Stimulated activated naive CD8-positive, alpha-beta T cell treated with anti-CD3 and anti-CD28 coated beads, Interleukin-15, Interleukin-2, amounts not matched to agents 100 U/mL and 50 U/mL, for 24 hours (primary cell): ENCODE measurements at regions not wholly inside any gene's neighbourhood (a gene's known extent, or its start where the extent isn't known, plus 50 kb on each side); places are given as distances from the start of the nearest gene placed in this dataset.

ENCODE experiments used
- ATAC-seq: fragments of 150-1000 bp; cut with Tn5 transposase; one replicate; pipeline ENCODE4 v1.10.0; 2021
- DNase-seq: peaks from one replicate; pipeline ENCODE4 v3.0.0; 2021

DNA sequence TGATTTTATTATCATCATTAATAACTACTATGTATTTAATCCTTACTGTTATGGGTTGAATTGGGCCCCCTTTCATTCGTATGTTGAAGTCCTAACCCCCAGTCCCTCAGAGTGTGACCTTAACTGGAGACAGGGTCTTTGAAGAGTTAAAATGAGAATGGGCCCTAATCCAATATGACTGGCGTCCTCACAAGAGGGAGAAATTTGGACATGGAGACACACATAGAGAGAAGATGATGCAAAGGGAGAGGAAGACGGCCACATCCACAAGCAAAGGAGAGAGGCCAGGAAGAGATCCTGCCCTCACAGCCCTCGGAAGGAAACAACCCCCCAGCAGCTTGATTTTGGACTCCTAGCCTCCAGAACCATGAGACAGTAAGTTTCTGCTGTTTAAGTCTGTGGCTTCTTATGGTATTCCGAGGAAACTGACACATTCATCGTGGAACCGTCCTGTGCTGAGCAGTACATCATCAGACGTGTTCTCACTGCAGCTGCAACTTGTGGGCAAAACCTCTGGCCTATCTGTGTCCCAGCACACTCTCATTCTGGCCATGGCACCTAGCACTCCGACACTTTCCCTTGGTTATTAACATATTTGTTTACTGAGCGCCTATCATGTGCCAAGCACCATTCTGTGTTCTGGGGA is 127.6 kb downstream of the SLC38A6 start:
- DNase-seq (no peak), ATAC-seq (no peak)

DNA sequence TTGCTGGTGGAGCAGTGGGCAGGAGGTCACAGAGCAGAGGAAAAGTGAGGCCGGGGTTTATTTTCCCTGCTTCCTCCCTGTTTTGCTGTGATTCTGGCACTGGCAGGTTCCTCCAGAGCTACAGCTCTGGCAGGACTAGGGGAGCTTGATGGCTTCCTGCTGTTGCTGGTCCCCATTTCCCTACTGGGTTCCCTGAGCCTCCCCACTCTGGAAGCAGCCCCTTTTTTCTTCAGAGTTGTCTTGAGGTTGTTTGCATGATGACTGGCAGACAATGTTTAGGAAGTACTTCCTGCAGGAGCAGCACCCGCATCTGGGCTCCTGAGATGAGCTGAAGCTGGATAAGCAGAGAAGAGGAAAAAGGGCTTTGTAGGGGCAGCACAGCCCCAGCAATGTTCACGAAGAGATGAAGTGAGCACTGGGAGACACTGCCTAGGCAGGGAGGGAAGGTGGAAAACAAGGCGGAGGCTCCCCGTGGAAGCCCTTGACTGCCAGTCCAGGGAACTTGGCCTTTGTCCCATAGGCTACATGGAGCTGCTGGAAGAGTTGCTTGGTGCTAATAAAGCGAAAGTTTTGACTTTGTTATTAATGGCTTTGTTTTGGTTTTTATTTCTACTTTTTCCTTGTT is 126.9 kb downstream of the SLC38A6 start:
- DNase-seq (no peak), ATAC-seq (no peak)

DNA sequence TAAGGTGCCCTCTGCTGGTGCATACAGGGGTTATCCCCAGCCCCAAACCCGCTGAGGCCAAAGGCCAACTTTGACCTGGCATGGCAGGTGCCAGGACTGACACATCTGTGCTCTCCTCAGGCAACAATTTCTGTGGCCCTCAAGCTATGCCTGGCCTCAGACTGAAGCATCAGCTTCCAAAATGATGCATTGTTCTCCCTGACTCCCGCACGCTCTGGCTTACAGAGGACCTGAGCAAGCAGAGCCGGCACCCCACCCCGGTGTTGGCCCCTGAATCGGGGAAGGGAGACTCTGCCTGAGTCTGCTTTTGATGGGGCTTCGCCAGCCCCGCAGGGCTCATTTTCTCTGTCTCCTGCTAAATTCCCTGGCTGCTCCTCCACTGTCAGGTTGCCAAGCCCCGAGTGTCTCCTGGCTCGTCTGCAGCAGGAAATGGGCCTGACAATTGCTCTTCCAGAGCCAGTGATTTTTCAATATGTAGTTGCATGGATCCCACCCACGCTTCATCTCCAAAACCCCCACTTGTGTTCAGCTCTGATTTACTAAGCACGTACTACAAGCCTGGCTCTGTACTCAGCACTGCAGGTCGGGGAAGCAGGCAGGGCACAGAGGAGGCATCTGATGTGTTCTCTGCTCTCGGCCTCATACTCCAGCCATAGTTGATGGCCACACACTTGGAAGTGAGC is 126.1 kb downstream of the SLC38A6 start:
- ATAC-seq = no peak
- DNase-seq = no peak

- ATAC-seq = no peak
- no peak for DNase-seq
Measured at GRCh38 chr14:61106271-61106958, 125.4 kb downstream of the SLC38A6 start.

GRCh38 chr14:61104358-61104757 is 123.3 kb downstream of the SLC38A6 start:
- ATAC-seq = no peak
- DNase-seq = no peak

- ATAC-seq = peak; percentile 73
- DNase-seq = peak; percentile 32
Measured at GRCh38 chr14:61103541-61104339, 122.7 kb downstream of the SLC38A6 start.

DNA sequence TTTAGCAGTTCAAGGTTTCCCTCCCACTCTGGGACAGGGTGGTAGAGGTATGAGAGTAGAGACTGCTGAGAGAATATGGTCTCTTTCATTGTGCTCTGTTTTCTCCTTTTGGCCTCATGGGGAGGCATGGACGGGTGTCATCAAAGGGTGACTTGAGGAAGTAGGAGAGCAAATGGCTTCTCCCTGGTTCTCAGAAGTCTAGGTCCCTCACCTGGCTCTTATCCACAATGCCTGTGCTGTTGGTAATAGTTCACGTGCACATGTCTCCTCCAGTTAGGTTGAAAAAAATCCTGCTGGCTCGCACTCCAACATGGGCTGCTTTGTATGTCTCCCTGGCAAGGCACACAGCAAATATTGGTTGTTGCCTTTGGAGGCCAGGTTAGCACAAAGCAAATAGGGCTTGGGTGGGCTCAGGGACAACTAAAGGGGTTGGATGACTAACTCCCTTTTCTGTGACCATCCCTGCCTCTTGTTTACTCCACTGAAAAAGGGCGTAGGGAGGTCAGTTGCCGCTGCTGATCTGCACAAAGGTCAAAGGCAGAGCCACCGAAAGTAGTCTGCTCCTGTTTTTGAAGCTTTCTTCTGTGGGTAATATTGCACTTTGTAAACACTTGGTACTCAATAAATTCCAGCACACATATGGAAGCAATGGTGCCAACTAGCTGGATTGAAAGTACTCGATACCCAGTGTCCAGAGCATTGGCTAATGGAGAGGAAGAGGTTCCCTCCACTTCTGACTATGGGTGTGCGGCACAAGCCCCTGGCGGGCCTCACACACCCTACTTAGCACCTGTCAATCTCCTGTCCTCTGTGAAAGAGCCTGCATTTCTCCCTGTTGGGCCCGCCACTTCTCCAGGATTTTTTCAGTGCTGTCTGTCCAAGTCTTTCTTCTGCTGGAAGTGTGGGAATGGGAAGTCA is 121.8 kb downstream of the SLC38A6 start:
- ATAC-seq (no peak), DNase-seq (no peak)
